CD4-positive, alpha-beta T cell (primary cell): ENCODE measurements at regions not wholly inside any gene's neighbourhood (a gene's known extent, or its start where the extent isn't known, plus 50 kb on each side); places are given as distances from the start of the nearest gene placed in this dataset.
"Not testable (repeated sequence)": the region's sequence is repeated elsewhere in the genome, so short reads cannot be mapped to it uniquely, and the experiment has no call there.

Experiments
- ATAC-seq: fragments of 200-7000 bp; cut with Tn5 transposase; one replicate; pipeline ENCODE4 v1.10.0; 2022; ENCODE audit warnings: mild to moderate bottlenecking; ENCODE audit not compliant: poor library complexity
- CTCF ChIA-PET: fragments of 350-600 bp; sonication (Branson Sonifier 250); formaldehyde crosslinking; loops from one replicate; lab custom pipeline; 2021; ENCODE audit warnings: antibody characterized with exemption, inconsistent platforms; lab: Charles Lee
- POLR2A ChIA-PET: fragments of 350-600 bp; sonication (Branson Sonifier 250); formaldehyde crosslinking; loops from one replicate; lab custom pipeline; 2021; ENCODE audit warnings: antibody characterized with exemption, inconsistent platforms; lab: Charles Lee
- DNase-seq, 14 experiments: peaks; one replicate each; pipeline ENCODE4 v3.0.0-alpha.2; 2013 to 2020; ENCODE audit warnings: mixed read lengths in 2 of 14
- H3K27ac ChIP-seq, 2 donors: one replicate each; pipeline versions ENCODE4 v1.5.1 to v1.7.0; 2013; ENCODE audit warnings: low read length in 2 of 2, low read depth in 1 of 2, mild to moderate bottlenecking in 1 of 2
- H3K27me3 ChIP-seq, 2 experiments: 1 replicate in 1 of 2; 2 replicates in 1 of 2; pipeline versions ENCODE4 v1.6.1 to v1.7.0; 2013; ENCODE audit warnings: low read length in 2 of 2, control low read depth in 1 of 2, mild to moderate bottlenecking in 1 of 2, moderate library complexity in 1 of 2; ENCODE audit not compliant: insufficient read depth in 2 of 2, control insufficient read depth in 1 of 2
- H3K36me3 ChIP-seq: one replicate; pipeline ENCODE4 v1.6.1; 2013; ENCODE audit warnings: low read length, control low read depth; ENCODE audit not compliant: insufficient read depth
- H3K4me1 ChIP-seq: one replicate; pipeline ENCODE4 v1.6.1; 2013; ENCODE audit warnings: low read length, control low read depth; ENCODE audit not compliant: insufficient read depth
- H3K4me3 ChIP-seq: one replicate; pipeline ENCODE4 v1.5.1; 2013; ENCODE audit warnings: mild to moderate bottlenecking, low read length, moderate library complexity
- H3K9me3 ChIP-seq, 2 experiments: 1 replicate in 1 of 2; 2 replicates in 1 of 2; pipeline versions ENCODE4 v1.6.1 to v1.7.0; 2013; ENCODE audit warnings: low read length in 2 of 2, mild to moderate bottlenecking in 2 of 2, control low read depth in 1 of 2, moderate library complexity in 1 of 2; ENCODE audit not compliant: control insufficient read depth in 1 of 2, insufficient read depth in 1 of 2
- H3K27ac Mint-ChIP-seq: one replicate; pipeline ENCODE4 v1.8.0; 2020; ENCODE audit warnings: mixed read lengths
- H3K27me3 Mint-ChIP-seq: one replicate; pipeline ENCODE4 v1.8.0; 2021; ENCODE audit warnings: mixed read lengths
- H3K36me3 Mint-ChIP-seq: one replicate; pipeline ENCODE4 v1.8.0; 2021; ENCODE audit warnings: low read depth, mixed read lengths
- H3K4me1 Mint-ChIP-seq: one replicate; pipeline ENCODE4 v1.8.0; 2021; ENCODE audit warnings: low read depth, mixed read lengths
- H3K4me3 Mint-ChIP-seq: one replicate; pipeline ENCODE4 v1.8.0; 2020; ENCODE audit warnings: mild to moderate bottlenecking, mixed read lengths
- H3K9me3 Mint-ChIP-seq: one replicate; pipeline ENCODE4 v1.8.0; 2020; ENCODE audit warnings: mixed read lengths
- intact Hi-C, 2 experiments: fragments of 100-400 bp; cut with DNase I in 1 of 2; cut with micrococcal nuclease in 1 of 2; formaldehyde crosslinking; loops; one replicate each; pipeline versions ENCODE4 v1.15.1 to v1.9.0; 2023 to 2025; cut with DNase I, micrococcal nuclease
- TF ChIP-seq, protein P1 (sequence below): fragments of 200-600 bp; IDR thresholded peaks from one replicate; pipeline ENCODE4 v1.8.0; 2022; ENCODE audit warnings: antibody characterized with exemption, mild to moderate bottlenecking

DNA sequence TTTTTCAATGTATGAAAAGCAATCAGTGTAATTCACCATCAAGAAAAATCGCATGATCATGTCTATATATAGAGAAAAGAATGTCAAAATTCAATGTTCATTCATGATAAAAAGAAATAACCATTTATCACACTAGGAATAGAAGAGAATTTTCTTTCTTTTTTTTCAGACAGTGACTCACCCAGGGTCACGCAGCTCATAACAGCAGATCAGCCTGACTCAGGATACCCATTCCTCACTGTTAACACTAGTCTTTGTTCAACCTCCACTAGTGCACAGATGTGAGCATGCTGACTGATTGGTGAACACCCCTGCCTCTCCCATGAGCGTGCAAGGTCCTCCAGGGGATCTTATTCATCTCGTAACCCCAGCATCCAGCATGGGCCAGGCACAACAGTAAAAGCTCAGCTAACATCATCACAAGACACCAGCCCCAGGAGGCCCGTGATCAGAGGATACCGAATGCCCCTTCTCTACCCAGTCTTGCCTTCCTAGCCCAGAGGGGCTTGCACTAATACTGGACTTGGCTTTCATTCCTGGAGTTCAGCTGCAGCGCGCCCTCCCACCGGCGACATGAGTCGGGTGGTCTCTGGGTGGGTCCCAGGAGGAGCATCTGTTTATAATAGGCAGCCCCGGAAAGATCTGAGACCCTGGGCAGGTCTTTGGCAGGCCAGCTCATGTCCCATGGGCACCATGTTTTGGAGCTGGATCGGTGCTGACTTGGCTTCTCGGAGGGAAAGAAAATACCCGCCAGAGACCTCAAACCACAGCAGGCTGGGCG is 539.5 kb upstream of the SLC10A2 start:
- POLR2A ChIA-PET: no interaction called here
- H3K4me3 ChIP-seq: no peak overlapping the region
- no peaks in the 10 kb centered on the region for H3K36me3 Mint-ChIP-seq
- peaks cover 2% of the 10 kb centered on the region for H3K9me3 Mint-ChIP-seq
- H3K27ac ChIP-seq: no peak overlapping the region
- no peaks in the 10 kb centered on the region for H3K27me3 Mint-ChIP-seq
- no peak overlapping the region for H3K27ac Mint-ChIP-seq
- intact Hi-C loops: no loop called here
- TF ChIP-seq, protein P1, sequence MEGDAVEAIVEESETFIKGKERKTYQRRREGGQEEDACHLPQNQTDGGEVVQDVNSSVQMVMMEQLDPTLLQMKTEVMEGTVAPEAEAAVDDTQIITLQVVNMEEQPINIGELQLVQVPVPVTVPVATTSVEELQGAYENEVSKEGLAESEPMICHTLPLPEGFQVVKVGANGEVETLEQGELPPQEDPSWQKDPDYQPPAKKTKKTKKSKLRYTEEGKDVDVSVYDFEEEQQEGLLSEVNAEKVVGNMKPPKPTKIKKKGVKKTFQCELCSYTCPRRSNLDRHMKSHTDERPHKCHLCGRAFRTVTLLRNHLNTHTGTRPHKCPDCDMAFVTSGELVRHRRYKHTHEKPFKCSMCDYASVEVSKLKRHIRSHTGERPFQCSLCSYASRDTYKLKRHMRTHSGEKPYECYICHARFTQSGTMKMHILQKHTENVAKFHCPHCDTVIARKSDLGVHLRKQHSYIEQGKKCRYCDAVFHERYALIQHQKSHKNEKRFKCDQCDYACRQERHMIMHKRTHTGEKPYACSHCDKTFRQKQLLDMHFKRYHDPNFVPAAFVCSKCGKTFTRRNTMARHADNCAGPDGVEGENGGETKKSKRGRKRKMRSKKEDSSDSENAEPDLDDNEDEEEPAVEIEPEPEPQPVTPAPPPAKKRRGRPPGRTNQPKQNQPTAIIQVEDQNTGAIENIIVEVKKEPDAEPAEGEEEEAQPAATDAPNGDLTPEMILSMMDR: no peak
- DNase-seq (no peak), ATAC-seq (no peak)
- peaks cover 0 to 12% of the 10 kb centered on the region in 2 experiments for H3K9me3 ChIP-seq
- no peaks in the 10 kb centered on the region for H3K4me1 ChIP-seq
- no peaks in the 10 kb centered on the region for H3K4me1 Mint-ChIP-seq
- no peaks in the 10 kb centered on the region for H3K27me3 ChIP-seq
- no peaks in the 10 kb centered on the region for H3K36me3 ChIP-seq
- CTCF ChIA-PET: no interaction called here
- no peak overlapping the region for H3K4me3 Mint-ChIP-seq

DNA sequence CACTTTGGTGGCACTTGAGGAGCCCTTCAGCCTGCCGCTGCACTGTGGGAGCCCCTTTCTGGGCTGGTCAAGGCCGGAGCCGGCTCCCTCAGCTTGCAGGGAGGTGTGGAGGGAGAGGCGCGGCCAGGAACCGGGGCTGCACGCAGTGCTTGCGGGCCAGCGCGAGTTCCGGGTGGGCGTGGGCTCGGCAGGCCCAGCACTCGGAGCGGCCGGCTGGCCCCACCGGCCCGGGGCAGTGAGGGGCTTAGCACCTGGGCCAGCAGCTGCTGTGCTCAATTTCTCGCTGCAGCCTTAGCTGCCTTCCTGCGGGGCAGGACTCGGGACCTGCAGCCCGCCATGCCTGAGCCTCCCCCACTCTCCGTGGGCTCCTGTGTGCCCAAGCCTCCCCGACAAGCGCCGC is 533.7 kb upstream of the SLC10A2 start:
- H3K4me3 ChIP-seq, H3K27me3 Mint-ChIP-seq, H3K27ac ChIP-seq, H3K27me3 ChIP-seq, H3K36me3 Mint-ChIP-seq, H3K27ac Mint-ChIP-seq, intact Hi-C loops, H3K4me3 Mint-ChIP-seq, CTCF ChIA-PET, H3K4me1 Mint-ChIP-seq, POLR2A ChIA-PET, H3K9me3 Mint-ChIP-seq, H3K4me1 ChIP-seq, H3K36me3 ChIP-seq, ATAC-seq: not testable (repeated sequence)
- DNase-seq: peak in 1 of 14 experiments; percentile 5
- H3K9me3 ChIP-seq: peaks cover 0 to 15% of the 10 kb centered on the region in 2 experiments

DNA sequence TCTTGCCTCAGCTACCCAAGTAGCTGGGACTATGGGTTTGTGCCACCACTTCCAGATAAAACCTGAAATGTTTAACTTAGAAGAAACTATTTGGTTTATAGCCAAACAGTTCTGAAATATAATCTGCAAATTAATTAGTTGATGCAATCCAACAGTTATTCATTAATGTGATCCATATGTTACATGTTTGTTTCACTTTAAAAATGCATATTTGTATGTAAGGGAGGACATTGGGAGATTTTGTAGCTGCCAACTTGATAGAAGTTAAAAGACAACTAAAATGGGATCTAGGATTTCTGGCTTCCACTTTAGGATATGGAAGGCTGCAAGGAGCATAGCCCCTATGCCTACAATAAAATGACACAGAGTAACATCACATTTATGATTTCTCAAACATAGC is 532.5 kb upstream of the SLC10A2 start:
- no peak overlapping the region for H3K27ac Mint-ChIP-seq
- no peak overlapping the region for H3K27ac ChIP-seq
- no peaks in the 10 kb centered on the region for H3K36me3 ChIP-seq
- H3K9me3 ChIP-seq: peaks cover 0 to 15% of the 10 kb centered on the region in 2 experiments
- H3K4me1 ChIP-seq: no peaks in the 10 kb centered on the region
- H3K27me3 ChIP-seq: no peaks in the 10 kb centered on the region
- H3K4me3 Mint-ChIP-seq: no peak overlapping the region
- CTCF ChIA-PET: interaction anchor here (1.4 kb wide), 1 partner anchor 14 kb away, joined by 3 read pairs; no protein-coding TSS in a partner anchor
- no peaks in the 10 kb centered on the region for H3K36me3 Mint-ChIP-seq
- DNase-seq (no peak), ATAC-seq (no peak)
- H3K27me3 Mint-ChIP-seq: no peaks in the 10 kb centered on the region
- no peaks in the 10 kb centered on the region for H3K4me1 Mint-ChIP-seq
- intact Hi-C loops: no loop called here
- no peak overlapping the region for H3K4me3 ChIP-seq
- H3K9me3 Mint-ChIP-seq: no peaks in the 10 kb centered on the region
- TF ChIP-seq, protein P1: no peak
- POLR2A ChIA-PET: no interaction called here

DNA sequence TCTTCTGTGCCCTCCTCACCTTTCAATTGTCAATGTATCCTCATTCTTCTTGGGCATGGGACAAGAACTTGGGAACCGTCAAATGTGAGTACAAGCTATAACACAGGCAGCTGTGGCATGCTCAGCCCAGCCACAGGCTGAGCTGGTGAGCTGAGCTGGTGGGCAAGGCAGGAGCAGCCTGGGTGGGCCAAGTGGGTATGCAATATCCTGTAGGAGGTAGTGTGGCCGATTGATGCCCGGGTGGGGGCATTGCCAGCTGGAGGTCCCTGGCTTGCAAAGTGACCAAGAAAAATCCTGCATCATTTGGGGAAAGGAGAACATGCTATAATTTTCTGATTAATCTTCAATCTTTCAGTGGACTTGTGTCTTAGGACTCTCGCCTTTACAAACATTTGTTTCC is 507.2 kb upstream of the SLC10A2 start:
- Histone ChIP-seq H3K27ac (no peak overlapping the region), H3K4me3 (no peak overlapping the region), H3K27me3 (no peaks in the 10 kb centered on the region), H3K4me1 (no peaks in the 10 kb centered on the region), H3K36me3 (no peaks in the 10 kb centered on the region), H3K9me3 (peaks cover 0 to 9% of the 10 kb centered on the region in 2 experiments)
- H3K4me1 Mint-ChIP-seq: no peaks in the 10 kb centered on the region
- TF ChIP-seq, protein P1: no peak
- ATAC-seq (no peak), DNase-seq (no peak)
- H3K9me3 Mint-ChIP-seq: no peaks in the 10 kb centered on the region
- POLR2A ChIA-PET: no interaction called here
- no peak overlapping the region for H3K27ac Mint-ChIP-seq
- CTCF ChIA-PET: no interaction called here
- H3K36me3 Mint-ChIP-seq: no peaks in the 10 kb centered on the region
- no peaks in the 10 kb centered on the region for H3K27me3 Mint-ChIP-seq
- intact Hi-C loops: no loop called here
- H3K4me3 Mint-ChIP-seq: no peak overlapping the region
